ENCODE measurements at regions not wholly inside any gene's neighbourhood (a gene's known extent, or its start where the extent isn't known, plus 50 kb on each side); places are given as distances from the start of the nearest gene placed in this dataset.

DNA sequence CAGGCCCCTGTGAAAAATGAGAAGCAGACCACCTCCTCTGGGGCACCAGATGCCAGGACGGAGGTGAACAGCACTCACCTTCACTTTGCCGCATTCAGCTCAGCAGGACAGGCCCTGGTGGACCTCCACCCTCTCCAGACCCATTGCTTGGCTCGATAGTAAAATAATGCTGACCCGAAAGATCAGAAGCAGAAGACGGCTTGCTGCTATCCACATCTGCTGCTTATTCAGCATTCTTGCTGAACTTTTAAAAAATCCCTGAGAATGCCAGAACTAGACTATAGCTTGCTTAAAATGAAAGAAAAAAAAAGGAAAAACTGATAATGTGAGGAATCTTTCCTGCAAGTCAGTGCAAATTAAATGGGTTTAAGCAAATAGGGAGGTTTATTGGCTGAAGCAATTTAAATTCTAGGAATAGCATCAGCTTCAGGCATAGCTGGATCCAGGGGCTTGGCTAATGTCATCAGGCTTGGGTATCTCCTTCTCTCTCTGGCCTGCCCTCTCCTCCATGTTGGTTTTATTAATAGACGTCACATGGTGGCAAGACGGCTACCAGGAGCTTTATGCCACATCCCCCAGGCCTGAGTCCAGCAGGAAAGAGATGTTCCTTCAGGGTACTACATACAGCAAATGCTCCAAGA is 137.9 kb downstream of the SCARB1 start:
- TF ChIP-seq, protein P1, sequence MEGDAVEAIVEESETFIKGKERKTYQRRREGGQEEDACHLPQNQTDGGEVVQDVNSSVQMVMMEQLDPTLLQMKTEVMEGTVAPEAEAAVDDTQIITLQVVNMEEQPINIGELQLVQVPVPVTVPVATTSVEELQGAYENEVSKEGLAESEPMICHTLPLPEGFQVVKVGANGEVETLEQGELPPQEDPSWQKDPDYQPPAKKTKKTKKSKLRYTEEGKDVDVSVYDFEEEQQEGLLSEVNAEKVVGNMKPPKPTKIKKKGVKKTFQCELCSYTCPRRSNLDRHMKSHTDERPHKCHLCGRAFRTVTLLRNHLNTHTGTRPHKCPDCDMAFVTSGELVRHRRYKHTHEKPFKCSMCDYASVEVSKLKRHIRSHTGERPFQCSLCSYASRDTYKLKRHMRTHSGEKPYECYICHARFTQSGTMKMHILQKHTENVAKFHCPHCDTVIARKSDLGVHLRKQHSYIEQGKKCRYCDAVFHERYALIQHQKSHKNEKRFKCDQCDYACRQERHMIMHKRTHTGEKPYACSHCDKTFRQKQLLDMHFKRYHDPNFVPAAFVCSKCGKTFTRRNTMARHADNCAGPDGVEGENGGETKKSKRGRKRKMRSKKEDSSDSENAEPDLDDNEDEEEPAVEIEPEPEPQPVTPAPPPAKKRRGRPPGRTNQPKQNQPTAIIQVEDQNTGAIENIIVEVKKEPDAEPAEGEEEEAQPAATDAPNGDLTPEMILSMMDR (IDR thresholded peaks at IDR 0.05) = no peak
- no peak for TF ChIP-seq POLR2A (IDR thresholded peaks at IDR 0.05)
